Motor neuron (in vitro differentiated cells): ENCODE measurements at regions not wholly inside any gene's neighbourhood (a gene's known extent, or its start where the extent isn't known, plus 50 kb on each side); places are given as distances from the start of the nearest gene placed in this dataset.
"Not testable (repeated sequence)": the region's sequence is repeated elsewhere in the genome, so short reads cannot be mapped to it uniquely, and the experiment has no call there.

Experiments
- ATAC-seq, 8 experiments: fragments of 200-7000 bp; cut with Tn5 transposase; replicated peaks in 6 of 8; 2 replicates each; pipeline ENCODE4 v1.8.0; 2021; ENCODE audit warnings: mild to moderate bottlenecking in 8 of 8, moderate library complexity in 8 of 8
- H3K27ac ChIP-seq, 2 donors: fragments of 250-450 bp; sonication (Bioruptor Pico); 2 replicates each; pipeline ENCODE4 v1.9.0; 2021; ENCODE audit warnings: antibody characterized with exemption in 2 of 2, mild to moderate bottlenecking in 2 of 2, moderate library complexity in 1 of 2
- H3K4me1 ChIP-seq, 2 donors: fragments of 250-450 bp; sonication (Bioruptor Pico); replicated peaks in 1 of 2; 2 replicates each; pipeline ENCODE4 v1.6.1; 2021; ENCODE audit warnings: antibody characterized with exemption in 2 of 2, mild to moderate bottlenecking in 2 of 2, moderate library complexity in 1 of 2
- H3K4me3 ChIP-seq, 5 donors: fragments of 250-450 bp; sonication (Bioruptor Pico); 2 replicates each; pipeline ENCODE4 v1.9.0; 2021; ENCODE audit warnings: antibody characterized with exemption in 5 of 5, mild to moderate bottlenecking in 5 of 5, moderate library complexity in 4 of 5
- WGBS, 10 experiments: fragments of 450-650 bp; shearing (Covaris generic); methylation state at CpG; one replicate each; pipeline ENCODE4 v1.0.0; 2022; 5-methylcytosine and 5-hydroxymethylcytosine counted together
- in situ Hi-C, 9 experiments: fragments of 400-800 bp; cut with MboI; loops; one replicate each; pipeline ENCODE4 v1.15.0; 2021; ENCODE audit warnings: low sequenced_read_pairs in 9 of 9, low pct_unique_long_range_greater_than_20kb in 2 of 9; ENCODE audit not compliant: unreplicated experiment in 9 of 9

DNA sequence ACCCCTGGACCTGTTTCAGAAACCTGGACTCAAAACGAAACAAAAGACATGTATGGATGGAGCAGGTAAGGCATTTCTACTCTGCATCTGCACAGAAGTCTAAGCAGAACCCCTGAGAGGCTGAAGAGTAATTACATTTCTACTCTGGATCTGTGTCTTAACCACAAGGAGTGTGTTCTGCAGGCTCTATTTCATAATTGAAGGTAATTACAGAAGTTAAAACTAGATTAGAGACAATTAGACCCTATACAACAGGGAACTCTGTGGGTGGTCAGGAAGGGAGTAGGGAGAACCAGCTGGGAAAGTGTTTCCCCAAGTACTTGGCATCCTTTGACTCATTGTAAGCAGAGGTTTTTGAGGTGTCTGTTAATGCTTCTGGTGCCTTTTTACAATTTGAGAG is 69.8 kb downstream of the IGSF1 start:
- 0% methylated on average over 1 of the region's 1 CpG; no CpG with 5 or more reads in 9 of the 10 experiments for WGBS, 10 experiments
- in situ Hi-C loops: no loop called here
- Histone ChIP-seq H3K4me3 (no peak overlapping the region), H3K27ac (no peak overlapping the region), H3K4me1 (no peaks in the 10 kb centered on the region)
- no peak for ATAC-seq

DNA sequence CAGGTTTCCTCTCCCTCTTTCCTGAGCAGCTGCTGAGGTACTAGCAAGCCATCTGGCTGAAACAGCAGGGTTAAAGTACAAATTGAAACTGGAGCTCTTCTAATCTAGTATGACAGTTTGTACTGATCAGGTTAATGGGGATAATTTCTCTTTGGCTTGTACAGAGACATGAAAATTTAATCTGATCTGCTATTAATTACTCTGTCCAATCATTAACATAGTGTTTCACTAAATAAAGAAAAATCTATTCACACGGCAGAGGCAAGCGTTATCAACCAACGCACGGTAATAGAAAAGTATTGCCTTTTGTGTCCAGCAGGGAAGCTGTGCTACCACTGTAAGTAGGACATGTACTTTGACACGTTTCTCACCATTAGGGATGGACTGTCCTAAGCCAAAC is 71.1 kb downstream of the IGSF1 start:
- WGBS, 10 experiments: 0 to 86% (median 68%) methylated on average over 1 to 5 of the region's 5 CpGs; no CpG with 5 or more reads in 6 of the 10 experiments
- H3K4me1 ChIP-seq: no peaks in the 10 kb centered on the region
- ATAC-seq: no peak
- H3K4me3 ChIP-seq: no peak overlapping the region
- H3K27ac ChIP-seq: no peak overlapping the region
- in situ Hi-C loops: no loop called here

DNA sequence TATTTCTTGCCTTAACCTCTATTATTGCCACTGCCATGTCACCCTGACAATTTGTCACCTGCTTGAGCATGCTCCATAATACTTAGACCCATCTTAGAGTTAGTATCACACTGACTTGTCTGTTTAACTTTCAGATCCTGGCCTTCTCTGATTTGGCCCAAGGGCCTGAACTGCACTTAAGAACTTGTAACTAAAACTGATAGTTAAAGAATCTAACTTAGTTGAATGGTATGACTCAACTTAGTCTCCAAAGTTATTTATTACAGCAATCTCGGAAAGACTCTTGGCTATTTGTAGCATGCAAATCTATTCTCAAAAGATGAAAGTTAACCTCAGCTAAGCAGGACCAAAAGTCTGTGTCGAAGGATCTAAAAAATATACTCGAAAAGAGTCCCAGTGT is 72.3 kb downstream of the IGSF1 start:
- no peak for ATAC-seq
- in situ Hi-C loops: no loop called here
- H3K27ac ChIP-seq: no peak overlapping the region
- WGBS, 10 experiments: 0 to 100% (median 86%) methylated on average over 1 to 3 of the region's 3 CpGs; no CpG with 5 or more reads in 5 of the 10 experiments
- H3K4me1 ChIP-seq: no peaks in the 10 kb centered on the region
- no peak overlapping the region for H3K4me3 ChIP-seq

DNA sequence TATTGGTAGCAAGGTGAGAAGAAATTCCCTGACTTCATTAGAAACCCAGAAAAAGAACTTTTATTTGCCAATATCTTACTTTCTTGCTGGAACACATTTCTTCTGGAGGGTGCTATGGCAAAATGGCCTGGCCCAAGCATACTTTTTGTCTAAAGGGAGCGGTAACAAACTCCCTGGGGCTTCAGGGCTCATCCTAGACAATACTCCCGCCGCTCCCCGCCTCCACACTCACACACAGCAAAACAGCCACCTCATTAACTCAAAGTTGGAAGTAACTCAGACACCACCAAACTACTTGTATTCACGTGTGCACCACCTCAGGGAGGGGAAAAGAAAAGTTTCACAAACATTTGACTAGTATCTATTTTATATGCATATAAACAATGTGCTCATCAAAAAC is 75.7 kb downstream of the IGSF1 start:
- WGBS, 10 experiments: 0 to 30% (median 10%) methylated on average over 1 to 5 of the region's 5 CpGs; no CpG with 5 or more reads in 6 of the 10 experiments
- in situ Hi-C loops: no loop called here
- no peak for ATAC-seq

DNA sequence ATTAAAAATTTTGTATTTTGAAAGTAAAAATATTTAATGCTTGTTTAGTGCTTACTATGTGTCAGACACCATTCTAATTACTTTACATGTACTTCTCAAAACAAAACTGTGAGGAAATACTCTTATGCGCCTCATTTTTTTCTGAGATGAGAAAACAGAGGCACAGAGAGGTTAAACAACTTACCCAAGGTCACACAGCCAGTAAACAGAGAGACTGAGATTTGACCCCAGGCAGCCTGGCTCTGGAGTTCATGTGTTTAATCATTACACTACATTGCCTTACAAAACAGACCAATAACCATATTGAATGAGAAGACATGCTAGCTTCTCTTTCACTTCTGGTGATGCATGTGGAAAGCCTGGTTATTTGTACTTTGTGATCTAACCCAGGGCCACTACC is 86.3 kb downstream of the IGSF1 start:
- Histone ChIP-seq H3K4me3 (no peak overlapping the region), H3K4me1 (peaks cover 0 to 3% of the 10 kb centered on the region in 2 donors), H3K27ac (no peak overlapping the region)
- no peak for ATAC-seq
- WGBS, 10 experiments: 50 to 100% (median 67%) methylated on average over 1 of the region's 1 CpG; no CpG with 5 or more reads in 7 of the 10 experiments
- in situ Hi-C loops: no loop called here

More for the DNA sequence above, 75.7 kb downstream of the IGSF1 start:
- Histone ChIP-seq H3K4me1 (no peaks in the 10 kb centered on the region), H3K4me3 (no peak overlapping the region), H3K27ac (no peak overlapping the region)

DNA sequence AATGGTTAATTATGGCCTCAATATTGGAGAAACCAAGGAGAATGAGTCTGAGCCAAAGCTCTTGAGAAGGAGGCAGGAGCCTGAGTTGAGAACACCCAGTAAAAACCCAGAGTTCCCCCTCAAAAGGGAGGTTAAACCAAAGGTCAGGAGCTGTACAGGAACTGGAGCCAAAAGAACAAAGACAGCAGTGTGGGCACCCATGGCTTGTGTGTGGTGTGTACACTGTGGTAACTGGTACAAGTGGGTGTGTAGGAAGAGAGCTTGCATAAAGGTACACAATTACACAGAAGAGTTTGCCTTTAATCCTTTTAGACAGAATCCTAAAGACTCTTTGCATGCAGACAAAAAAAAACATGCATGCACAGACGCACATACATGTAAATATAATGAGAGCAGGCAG is 87.1 kb downstream of the IGSF1 start:
- in situ Hi-C loops: no loop called here
- Histone ChIP-seq H3K4me1 (peaks cover 0 to 3% of the 10 kb centered on the region in 2 donors), H3K27ac (no peak overlapping the region), H3K4me3 (no peak overlapping the region)
- ATAC-seq: no peak
- WGBS, 10 experiments: 50 to 100% methylated on average over 1 of the region's 1 CpG; no CpG with 5 or more reads in 8 of the 10 experiments

DNA sequence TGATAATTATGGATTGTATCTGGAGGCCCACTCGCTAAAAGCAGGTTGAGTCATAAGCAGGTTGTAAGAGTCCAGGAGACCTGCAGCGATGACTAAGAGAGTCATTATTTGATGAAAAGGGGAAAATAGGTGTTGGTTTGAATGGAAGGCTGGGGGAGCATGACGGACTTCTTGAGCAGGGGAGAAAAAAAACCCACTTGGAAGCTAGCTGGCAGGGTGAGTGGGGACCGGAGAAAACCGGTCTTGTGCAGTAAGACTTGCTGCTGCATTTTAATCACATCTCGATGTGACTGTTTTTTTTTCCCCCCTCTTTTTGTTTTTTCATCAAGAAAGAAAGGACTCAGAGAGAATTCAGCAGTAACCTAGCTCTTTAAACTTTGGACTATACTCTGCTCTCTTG is 90.0 kb downstream of the IGSF1 start:
- 11 to 80% (median 59%) methylated on average over 1 to 6 of the region's 6 CpGs; no CpG with 5 or more reads in 5 of the 10 experiments for WGBS, 10 experiments
- Histone ChIP-seq H3K27ac (no peak overlapping the region), H3K4me3 (no peak overlapping the region), H3K4me1 (peaks cover 0 to 3% of the 10 kb centered on the region in 2 donors)
- peak in 5 of 8 experiments; percentile 76 to 82 (median 81) for ATAC-seq
- in situ Hi-C loops: no loop called here

DNA sequence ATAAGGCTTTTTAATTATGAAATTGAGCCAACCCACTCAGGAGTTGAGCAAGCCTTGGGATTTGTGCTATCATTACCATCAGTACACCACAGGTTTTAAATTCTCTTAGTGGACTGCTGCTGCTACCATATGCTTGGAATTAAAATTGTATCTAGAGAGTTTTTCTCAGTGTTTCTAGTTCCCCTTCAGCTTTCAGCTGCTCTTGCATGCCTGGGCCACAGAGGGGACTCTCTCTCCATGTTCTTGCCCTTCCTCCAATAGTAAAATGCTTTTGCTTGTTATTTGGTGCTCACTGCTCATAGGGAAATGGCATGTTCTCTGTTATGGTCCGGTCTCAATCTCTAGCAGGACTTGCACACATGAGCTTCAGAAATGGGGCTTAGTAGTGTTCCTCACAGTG is 101.9 kb downstream of the IGSF1 start:
- 0 to 80% (median 55%) methylated on average over 1 of the region's 1 CpG; no CpG with 5 or more reads in 6 of the 10 experiments for WGBS, 10 experiments
- ATAC-seq: no peak
- H3K4me1 ChIP-seq: no peaks in the 10 kb centered on the region
- H3K27ac ChIP-seq: no peak overlapping the region
- in situ Hi-C loops: no loop called here
- no peak overlapping the region for H3K4me3 ChIP-seq

DNA sequence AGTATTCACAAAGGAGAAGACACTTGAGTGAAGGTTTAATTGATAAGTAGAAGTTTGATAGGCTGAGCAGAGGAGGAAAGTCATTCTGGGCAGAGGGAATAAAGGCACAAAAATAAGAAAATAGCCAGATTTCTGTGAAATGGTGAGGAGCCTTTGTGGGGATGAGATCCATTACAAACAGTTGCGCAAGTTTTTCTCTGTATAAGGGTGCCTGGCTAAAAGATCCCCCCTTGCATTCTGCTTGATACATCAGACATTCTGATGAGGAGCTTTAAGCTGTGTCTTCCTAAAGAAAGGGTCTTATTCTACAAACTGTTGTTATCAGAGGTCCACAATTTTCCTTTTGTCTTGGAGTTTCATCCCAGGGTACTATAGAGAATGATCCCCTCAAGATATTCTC is 112.0 kb downstream of the ARHGAP36 start:
- 67 to 83% methylated on average over 1 of the region's 1 CpG; no CpG with 5 or more reads in 8 of the 10 experiments for WGBS, 10 experiments
- no peak for ATAC-seq
- H3K27ac ChIP-seq: no peak overlapping the region
- peaks cover 0 to 4% of the 10 kb centered on the region in 2 donors for H3K4me1 ChIP-seq
- H3K4me3 ChIP-seq: no peak overlapping the region
- in situ Hi-C loops: no loop called here

DNA sequence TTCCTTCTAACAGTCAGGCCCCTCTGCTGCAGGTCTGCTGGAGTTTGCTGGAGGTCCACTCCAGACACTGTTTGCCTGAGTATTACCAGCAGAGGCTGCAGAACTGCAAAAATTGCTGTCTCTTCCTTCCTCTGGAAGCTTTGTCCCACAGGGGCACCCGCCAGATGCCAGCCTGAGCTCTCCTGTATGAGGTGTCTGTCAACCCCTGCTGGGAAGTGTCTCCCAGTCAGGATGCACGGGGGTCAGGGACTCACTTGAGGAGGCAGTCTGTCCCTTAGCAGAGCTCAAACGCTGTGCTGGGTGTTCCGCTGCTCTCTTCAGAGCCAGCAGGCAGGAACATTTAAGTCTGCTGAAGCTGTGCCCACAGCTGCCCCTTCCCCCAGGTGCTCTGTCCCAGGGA is 105.5 kb downstream of the ARHGAP36 start:
- 0 to 67% methylated on average over 1 of the region's 4 CpGs; no CpG with 5 or more reads in 8 of the 10 experiments for WGBS, 10 experiments
- H3K27ac ChIP-seq, H3K4me3 ChIP-seq, ATAC-seq, in situ Hi-C loops, H3K4me1 ChIP-seq: not testable (repeated sequence)

DNA sequence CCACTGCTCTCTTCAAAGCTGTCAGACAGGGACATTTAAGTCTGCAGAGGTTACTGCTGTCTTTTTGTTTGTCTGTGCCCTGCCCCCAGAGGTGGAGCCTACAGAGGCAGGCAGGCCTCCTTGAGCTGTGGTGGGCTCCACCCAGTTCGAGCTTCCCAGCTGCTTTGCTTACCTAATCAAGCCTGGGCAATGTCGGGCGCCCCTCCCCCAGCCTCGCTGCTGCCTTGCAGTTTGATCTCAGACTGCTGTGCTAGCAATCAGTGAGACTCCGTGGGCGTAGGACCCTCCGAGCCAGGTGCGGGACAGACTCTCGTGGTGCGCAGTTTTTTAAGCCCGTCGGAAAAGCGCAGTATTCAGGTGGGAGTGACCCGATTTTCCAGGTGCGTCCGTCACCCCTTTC is 99.5 kb downstream of the ARHGAP36 start:
- H3K27ac ChIP-seq, ATAC-seq, in situ Hi-C loops, H3K4me1 ChIP-seq: not testable (repeated sequence)
- H3K4me3 ChIP-seq: peak overlapping the region in 1 of 5 donors; percentile 15
- no CpG with 5 or more reads among the region's 16 CpGs for WGBS, 10 experiments

DNA sequence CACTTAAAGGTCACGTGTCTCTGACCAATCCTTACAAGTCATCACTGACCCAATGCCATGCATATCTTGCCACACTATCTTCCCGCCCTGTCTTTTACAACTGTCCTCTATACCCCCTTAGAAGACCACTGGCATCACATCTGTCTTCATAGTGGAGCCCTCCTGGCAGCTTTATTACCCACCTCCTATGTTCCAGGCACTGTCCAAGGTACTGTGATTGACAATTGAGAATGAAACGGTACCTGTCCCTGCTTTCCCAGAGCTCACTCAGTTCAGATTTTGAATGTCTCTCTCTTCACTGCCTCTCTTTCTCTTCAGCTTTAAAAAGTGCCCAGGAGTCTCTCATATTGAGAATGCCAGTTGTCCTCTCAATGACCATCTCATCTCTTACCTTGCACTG is 88.6 kb downstream of the ARHGAP36 start:
- in situ Hi-C loops: no loop called here
- H3K4me3 ChIP-seq: no peak overlapping the region
- no peak overlapping the region for H3K27ac ChIP-seq
- WGBS, 10 experiments: 0 to 80% (median 17%) methylated on average over 1 to 3 of the region's 3 CpGs; no CpG with 5 or more reads in 6 of the 10 experiments
- ATAC-seq: no peak
- H3K4me1 ChIP-seq: no peaks in the 10 kb centered on the region
